MM.1S (cell line): ENCODE measurements at regions not wholly inside any gene's neighbourhood (a gene's known extent, or its start where the extent isn't known, plus 50 kb on each side); places are given as distances from the start of the nearest gene placed in this dataset.

Experiments
- CTCF ChIP-seq: fragments of 300-600 bp; sonication (generic); IDR thresholded peaks from 2 replicates; pipeline ENCODE4 v1.5.1; 2016; ENCODE audit warnings: antibody characterized with exemption, low read length, mixed read lengths
- EZH2 ChIP-seq: fragments of 300-600 bp; sonication (generic); optimal IDR thresholded peaks from 2 replicates; pipeline ENCODE3; 2017; ENCODE audit warnings: low read depth, mild to moderate bottlenecking, antibody characterized with exemption, low read length, mixed read lengths
- EZH2phosphoT487 ChIP-seq: fragments of 300-600 bp; sonication (generic); IDR thresholded peaks from 2 replicates; pipeline ENCODE4 v1.6.1; 2018; ENCODE audit warnings: antibody characterized with exemption, low read length

GRCh38 chr7:19333706-19334105 lies 188.5 kb upstream of the FERD3L start:
- TF ChIP-seq EZH2 (no peak), EZH2phosphoT487 (no peak), CTCF (no peak)
